ENCODE measurements at regions not wholly inside any gene's neighbourhood (a gene's known extent, or its start where the extent isn't known, plus 50 kb on each side); places are given as distances from the start of the nearest gene placed in this dataset.

DNA sequence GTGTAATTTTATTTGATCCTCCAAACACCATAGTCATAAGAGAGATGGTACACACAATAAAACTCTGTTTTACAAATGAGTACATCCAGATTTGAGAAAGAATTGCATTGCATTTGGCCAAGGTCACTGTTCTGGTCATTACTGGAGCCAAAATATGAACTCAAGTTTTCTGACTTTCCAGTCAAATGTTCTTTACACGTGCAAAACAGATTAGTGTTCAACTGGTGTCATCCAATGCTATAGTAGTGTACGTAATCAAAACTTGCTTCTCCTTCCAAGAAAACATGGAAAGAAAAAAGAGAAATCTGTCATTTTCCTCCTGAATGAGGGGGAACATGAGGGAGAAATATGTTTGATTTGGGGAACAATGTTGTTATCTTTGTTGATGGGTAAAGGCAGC lies 291.9 kb downstream of the NAF1 start:
- POLR2A ChIA-PET = no interaction called here
- H3K27ac ChIP-seq = no peak overlapping the region
- no peak overlapping the region for H3K4me2 ChIP-seq
- DNase-seq (ENCODE audit: low read depth in 1 of 2, low spot score in 1 of 2) (no peak), ATAC-seq (no peak), FAIRE-seq (no peak)
- no peaks in the 10 kb centered on the region for H3K4me1 ChIP-seq
- CTCF ChIA-PET = no interaction called here
- WGBS (ENCODE audit: missing lambda C conversion rate) = 31% methylated on average over 2 of the region's 2 CpGs
- H3K4me3 ChIP-seq = no peak overlapping the region
- TF ChIP-seq NR3C1 (IDR thresholded peaks at IDR 0.05) (no peak), GATA3 (IDR thresholded peaks at IDR 0.05; ENCODE audit: borderline replicate concordance) (no peak), FOXS1 (CRISPR knock-in tag; IDR thresholded peaks at IDR 0.05) (no peak), RARB (CRISPR knock-in tag; IDR thresholded peaks at IDR 0.05) (no peak), MAZ (IDR thresholded peaks at IDR 0.05; ENCODE audit: borderline replicate concordance, low read depth, low read length) (no peak), HOXA7 (CRISPR knock-in tag; IDR thresholded peaks at IDR 0.05) (no peak), JUNB (IDR thresholded peaks at IDR 0.05) (no peak), RFX5 (IDR thresholded peaks at IDR 0.05) (no peak)
- TF ChIP-seq, protein P1, sequence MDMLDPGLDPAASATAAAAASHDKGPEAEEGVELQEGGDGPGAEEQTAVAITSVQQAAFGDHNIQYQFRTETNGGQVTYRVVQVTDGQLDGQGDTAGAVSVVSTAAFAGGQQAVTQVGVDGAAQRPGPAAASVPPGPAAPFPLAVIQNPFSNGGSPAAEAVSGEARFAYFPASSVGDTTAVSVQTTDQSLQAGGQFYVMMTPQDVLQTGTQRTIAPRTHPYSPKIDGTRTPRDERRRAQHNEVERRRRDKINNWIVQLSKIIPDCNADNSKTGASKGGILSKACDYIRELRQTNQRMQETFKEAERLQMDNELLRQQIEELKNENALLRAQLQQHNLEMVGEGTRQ (IDR thresholded peaks at IDR 0.05) = no peak
- H3K9me3 ChIP-seq = no peaks in the 10 kb centered on the region

DNA sequence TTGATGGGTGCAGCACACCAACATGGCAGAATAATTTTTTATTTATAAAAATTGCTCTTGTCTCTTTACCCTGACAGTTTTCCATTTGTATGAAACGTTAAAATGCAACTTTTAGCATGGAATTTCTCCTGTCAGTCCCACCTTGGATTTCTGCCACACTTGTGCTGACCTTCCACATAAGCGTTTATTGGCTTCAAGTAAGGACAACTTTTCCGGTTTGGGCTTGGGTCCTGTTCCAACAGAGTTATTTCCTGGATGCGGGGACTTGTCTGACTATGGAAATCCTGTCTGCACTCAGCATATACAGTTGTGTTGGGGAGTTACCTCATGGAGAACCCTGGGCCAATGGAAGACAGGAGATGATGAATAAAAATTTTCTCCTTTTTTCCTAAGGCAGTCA lies 294.7 kb downstream of the NAF1 start:
- Histone ChIP-seq H3K4me2 (no peak overlapping the region), H3K4me3 (no peak overlapping the region), H3K9me3 (no peaks in the 10 kb centered on the region), H3K4me1 (no peaks in the 10 kb centered on the region), H3K27ac (no peak overlapping the region)
- ChIA-PET POLR2A (no interaction called here), CTCF (no interaction called here)
- no peak for ATAC-seq
- no peak for FAIRE-seq
- no peak for DNase-seq (ENCODE audit: low read depth in 1 of 2, low spot score in 1 of 2)
- 48% methylated on average over 4 of the region's 4 CpGs for WGBS (ENCODE audit: missing lambda C conversion rate)
- TF ChIP-seq, protein P2, sequence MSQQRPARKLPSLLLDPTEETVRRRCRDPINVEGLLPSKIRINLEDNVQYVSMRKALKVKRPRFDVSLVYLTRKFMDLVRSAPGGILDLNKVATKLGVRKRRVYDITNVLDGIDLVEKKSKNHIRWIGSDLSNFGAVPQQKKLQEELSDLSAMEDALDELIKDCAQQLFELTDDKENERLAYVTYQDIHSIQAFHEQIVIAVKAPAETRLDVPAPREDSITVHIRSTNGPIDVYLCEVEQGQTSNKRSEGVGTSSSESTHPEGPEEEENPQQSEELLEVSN (IDR thresholded peaks at IDR 0.05; ENCODE audit: borderline replicate concordance, low read depth) = no peak
- TF ChIP-seq ZSCAN20 (CRISPR knock-in tag; IDR thresholded peaks at IDR 0.05) = no peak

DNA sequence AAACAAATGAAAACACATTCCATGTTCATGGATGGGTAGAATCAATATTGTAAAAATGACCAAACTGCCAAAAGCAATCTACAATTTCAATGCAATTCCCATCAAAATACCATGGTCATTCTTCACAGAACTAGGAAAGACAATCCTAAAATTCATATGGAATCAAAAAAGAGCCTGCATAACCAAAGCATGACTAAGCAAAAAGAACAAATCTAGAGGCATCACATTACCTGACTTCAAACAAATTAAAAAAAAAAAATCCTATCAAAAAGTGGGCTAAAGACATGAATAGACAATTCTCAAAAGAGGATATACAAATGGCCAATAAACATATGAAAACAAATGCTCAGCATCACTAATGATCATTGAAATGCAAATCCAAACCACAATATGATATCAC lies 297.5 kb downstream of the NAF1 start:
- DNase-seq (ENCODE audit: low read depth in 1 of 2, low spot score in 1 of 2) (no peak), ATAC-seq (no peak), FAIRE-seq (no peak)
- ChIA-PET CTCF (no interaction called here), POLR2A (no interaction called here)
- H3K9me3 ChIP-seq = no peaks in the 10 kb centered on the region
- H3K4me2 ChIP-seq = no peak overlapping the region
- no peaks in the 10 kb centered on the region for H3K4me1 ChIP-seq
- no peak overlapping the region for H3K27ac ChIP-seq
- H3K4me3 ChIP-seq = no peak overlapping the region
- TF ChIP-seq KDM5A (IDR thresholded peaks at IDR 0.05) = no peak
- peak; percentile 43 for TF ChIP-seq MAFK (IDR thresholded peaks at IDR 0.05; ENCODE audit: partially characterized antibody)
- peak; percentile 53 for TF ChIP-seq NFE2L2 (conservative IDR thresholded peaks at IDR 0.05; ENCODE audit: low read length)
- no peak for TF ChIP-seq CHD4 (IDR thresholded peaks at IDR 0.05; ENCODE audit: borderline replicate concordance)
- no peak for TF ChIP-seq TP53 (CRISPR knock-in tag; IDR thresholded peaks at IDR 0.05)
- no peak for TF ChIP-seq ESRRA (IDR thresholded peaks at IDR 0.05; ENCODE audit: borderline replicate concordance, low read length)
- TF ChIP-seq, protein P3, sequence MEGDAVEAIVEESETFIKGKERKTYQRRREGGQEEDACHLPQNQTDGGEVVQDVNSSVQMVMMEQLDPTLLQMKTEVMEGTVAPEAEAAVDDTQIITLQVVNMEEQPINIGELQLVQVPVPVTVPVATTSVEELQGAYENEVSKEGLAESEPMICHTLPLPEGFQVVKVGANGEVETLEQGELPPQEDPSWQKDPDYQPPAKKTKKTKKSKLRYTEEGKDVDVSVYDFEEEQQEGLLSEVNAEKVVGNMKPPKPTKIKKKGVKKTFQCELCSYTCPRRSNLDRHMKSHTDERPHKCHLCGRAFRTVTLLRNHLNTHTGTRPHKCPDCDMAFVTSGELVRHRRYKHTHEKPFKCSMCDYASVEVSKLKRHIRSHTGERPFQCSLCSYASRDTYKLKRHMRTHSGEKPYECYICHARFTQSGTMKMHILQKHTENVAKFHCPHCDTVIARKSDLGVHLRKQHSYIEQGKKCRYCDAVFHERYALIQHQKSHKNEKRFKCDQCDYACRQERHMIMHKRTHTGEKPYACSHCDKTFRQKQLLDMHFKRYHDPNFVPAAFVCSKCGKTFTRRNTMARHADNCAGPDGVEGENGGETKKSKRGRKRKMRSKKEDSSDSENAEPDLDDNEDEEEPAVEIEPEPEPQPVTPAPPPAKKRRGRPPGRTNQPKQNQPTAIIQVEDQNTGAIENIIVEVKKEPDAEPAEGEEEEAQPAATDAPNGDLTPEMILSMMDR (IDR thresholded peaks at IDR 0.05) = no peak
- no peak for TF ChIP-seq HOXA7 (CRISPR knock-in tag; IDR thresholded peaks at IDR 0.05)
- no peak for TF ChIP-seq FOSL2 (IDR thresholded peaks at IDR 0.05)
- TF ChIP-seq FOSL2 (CRISPR knock-in tag; IDR thresholded peaks at IDR 0.05) = no peak
- TF ChIP-seq, protein P4, sequence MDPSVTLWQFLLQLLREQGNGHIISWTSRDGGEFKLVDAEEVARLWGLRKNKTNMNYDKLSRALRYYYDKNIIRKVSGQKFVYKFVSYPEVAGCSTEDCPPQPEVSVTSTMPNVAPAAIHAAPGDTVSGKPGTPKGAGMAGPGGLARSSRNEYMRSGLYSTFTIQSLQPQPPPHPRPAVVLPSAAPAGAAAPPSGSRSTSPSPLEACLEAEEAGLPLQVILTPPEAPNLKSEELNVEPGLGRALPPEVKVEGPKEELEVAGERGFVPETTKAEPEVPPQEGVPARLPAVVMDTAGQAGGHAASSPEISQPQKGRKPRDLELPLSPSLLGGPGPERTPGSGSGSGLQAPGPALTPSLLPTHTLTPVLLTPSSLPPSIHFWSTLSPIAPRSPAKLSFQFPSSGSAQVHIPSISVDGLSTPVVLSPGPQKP (IDR thresholded peaks at IDR 0.05; ENCODE audit: low read depth, low read length) = no peak
- TF ChIP-seq POLR2AphosphoS2 (conservative IDR thresholded peaks at IDR 0.05; ENCODE audit: low read length) = no peak
- no peak for TF ChIP-seq KDM1A (IDR thresholded peaks at IDR 0.05; ENCODE audit: low read depth)
- TF ChIP-seq ZNF302 (CRISPR knock-in tag; IDR thresholded peaks at IDR 0.05) = no peak
- TF ChIP-seq CHD2 (IDR thresholded peaks at IDR 0.05; ENCODE audit: low read length, partially characterized antibody) = no peak
- TF ChIP-seq MYC (IDR thresholded peaks at IDR 0.05; ENCODE audit: borderline replicate concordance, low read length) = no peak
- TF ChIP-seq, protein P5, sequence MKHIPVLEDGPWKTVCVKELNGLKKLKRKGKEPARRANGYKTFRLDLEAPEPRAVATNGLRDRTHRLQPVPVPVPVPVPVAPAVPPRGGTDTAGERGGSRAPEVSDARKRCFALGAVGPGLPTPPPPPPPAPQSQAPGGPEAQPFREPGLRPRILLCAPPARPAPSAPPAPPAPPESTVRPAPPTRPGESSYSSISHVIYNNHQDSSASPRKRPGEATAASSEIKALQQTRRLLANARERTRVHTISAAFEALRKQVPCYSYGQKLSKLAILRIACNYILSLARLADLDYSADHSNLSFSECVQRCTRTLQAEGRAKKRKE (CRISPR knock-in tag; IDR thresholded peaks at IDR 0.05; ENCODE audit: low read depth) = no peak
